GM12878 (cell line): ENCODE measurements at regions not wholly inside any gene's neighbourhood (a gene's known extent, or its start where the extent isn't known, plus 50 kb on each side); places are given as distances from the start of the nearest gene placed in this dataset.

Source experiments
- ATAC-seq: fragments of 200-7000 bp; cut with Tn5 transposase; 3 replicates; pipeline ENCODE4 v1.9.1; 2020; ENCODE audit warnings: mild to moderate bottlenecking, moderate library complexity
- BruUV-seq: library from RNA; stranded (reverse); fragments of 400-500 nt; replicated peaks from 2 replicates; lab custom pipeline; 2021; lab: Mats Ljungman, UMichigan
- CTCF ChIA-PET: fragments of 300-600 bp; sonication (Branson Sonifier 250); formaldehyde crosslinking; extraction: SDS; loops from one replicate; lab custom pipeline; 2021; ENCODE audit warnings: inconsistent platforms; lab: Yijun Ruan, JAX
- POLR2A ChIA-PET: fragments of 350-600 bp; formaldehyde crosslinking; extraction: SDS; loops from one replicate; lab custom pipeline; 2021; ENCODE audit warnings: inconsistent platforms; lab: Charles Lee
- RAD21 ChIA-PET: fragments of 300-600 bp; sonication (Branson Sonifier 250); formaldehyde crosslinking; loops from one replicate; lab custom pipeline; 2023; ENCODE audit warnings: antibody characterized with exemption; ENCODE audit not compliant: unreplicated experiment; lab: Charles Lee
- SMC1A ChIA-PET: fragments of 300-600 bp; sonication (Branson Sonifier 250); formaldehyde crosslinking; loops from one replicate; lab custom pipeline; 2023; ENCODE audit not compliant: unreplicated experiment, uncharacterized antibody; lab: Charles Lee
- DNase-seq: peaks from one replicate; pipeline ENCODE4 v3.0.0-alpha.2; 2011; ENCODE audit warnings: low read depth, low spot score
- FAIRE-seq: peaks from 3 replicates; lab custom pipeline; 2011; peaks lifted over from hg19 to GRCh38; lab: Jason Lieb, UNC
- H2AFZ ChIP-seq: 2 replicates; pipeline ENCODE4 v1.6.0; 2011; ENCODE audit warnings: low read depth, low read length, control low read depth; ENCODE audit not compliant: control insufficient read depth
- H3K27ac ChIP-seq: 2 replicates; pipeline ENCODE4 v1.5.1; 2011; ENCODE audit warnings: control low read depth; ENCODE audit not compliant: control insufficient read depth, insufficient read depth
- H3K27me3 ChIP-seq, 2 experiments: replicated peaks in 1 of 2; 2 replicates each; pipeline versions ENCODE4 v1.6.0 to v1.6.1; 2011; ENCODE audit warnings: low read length in 1 of 2; ENCODE audit not compliant: control insufficient read depth in 2 of 2, insufficient read depth in 2 of 2
- H3K36me3 ChIP-seq, 2 experiments: 2 replicates each; pipeline ENCODE4 v1.5.1; 2011; ENCODE audit warnings: low read length in 1 of 2; ENCODE audit not compliant: control insufficient read depth in 2 of 2, insufficient read depth in 2 of 2
- H3K4me1 ChIP-seq: 2 replicates; pipeline ENCODE4 v1.6.1; 2011; ENCODE audit warnings: mild to moderate bottlenecking, low read length, moderate library complexity, mixed read lengths; ENCODE audit not compliant: control insufficient read depth, insufficient read depth
- H3K4me2 ChIP-seq: 2 replicates; pipeline ENCODE4 v1.6.0; 2011; ENCODE audit warnings: control low read depth; ENCODE audit not compliant: control insufficient read depth, insufficient read depth
- H3K4me3 ChIP-seq: fragments of 200-600 bp; sonication (generic); 2 replicates; pipeline ENCODE4 v1.5.1; 2016
- H3K79me2 ChIP-seq: 2 replicates; pipeline ENCODE4 v1.6.0; 2011; ENCODE audit warnings: low read length; ENCODE audit not compliant: control insufficient read depth, insufficient read depth
- H3K9ac ChIP-seq: 2 replicates; pipeline ENCODE4 v1.8.0; 2011; ENCODE audit warnings: low read length, control low read depth, mixed read lengths; ENCODE audit not compliant: control insufficient read depth, insufficient read depth
- H3K9me3 ChIP-seq: replicated peaks from 3 replicates; pipeline ENCODE4 v1.5.1; 2011; ENCODE audit warnings: mild to moderate bottlenecking, low read length; ENCODE audit not compliant: control insufficient read depth, insufficient read depth
- H4K20me1 ChIP-seq: 2 replicates; pipeline ENCODE4 v1.6.0; 2011; ENCODE audit not compliant: control insufficient read depth, insufficient read depth
- IRF3 ChIP-seq: fragments of 450-650 bp; IDR thresholded peaks from 2 replicates; pipeline ENCODE4 v1.6.1; 2014; ENCODE audit warnings: mild to moderate bottlenecking
- LARP7 ChIP-seq: fragments of 450-650 bp; IDR thresholded peaks from 2 replicates; pipeline ENCODE4 v1.6.1; 2017; ENCODE audit warnings: mild to moderate bottlenecking
- NRF1 ChIP-seq: conservative IDR thresholded peaks from 2 replicates; pipeline ENCODE4 v1.6.1; 2011; ENCODE audit warnings: mild to moderate bottlenecking, low read depth, low read length, improper control_type of control experiment
- PRDM15 ChIP-seq: fragments of 450-650 bp; formaldehyde crosslinking; IDR thresholded peaks from 2 replicates; pipeline ENCODE4 v1.4.0; 2020; ENCODE audit warnings: mild to moderate bottlenecking, moderate library complexity
- RB1 ChIP-seq: fragments of 450-650 bp; formaldehyde crosslinking; IDR thresholded peaks from 2 replicates; pipeline ENCODE4 v1.6.1; 2017; ENCODE audit warnings: mild to moderate bottlenecking, borderline replicate concordance
- RELB ChIP-seq: fragments of 450-650 bp; IDR thresholded peaks from 2 replicates; pipeline ENCODE4 v1.6.1; 2017; ENCODE audit warnings: low read depth, mild to moderate bottlenecking, moderate library complexity
- RFX5 ChIP-seq: IDR thresholded peaks from 2 replicates; pipeline ENCODE4 v1.6.1; 2011; ENCODE audit warnings: low read depth, low read length, improper control_type of control experiment
- ZNF274 ChIP-seq: IDR thresholded peaks from one replicate; pipeline ENCODE4 v1.8.0; 2011; ENCODE audit not compliant: insufficient read length, insufficient read depth
- ZZZ3 ChIP-seq: IDR thresholded peaks from 2 replicates; pipeline ENCODE4 v1.6.1; 2011; ENCODE audit warnings: low read depth; ENCODE audit not compliant: control insufficient read depth, insufficient read length
- WGBS: methylation state at CpG from one replicate; pipeline ENCODE4 v1.1.6; 2016; ENCODE audit warnings: low lambda C conversion rate; ENCODE audit not compliant: insufficient replicate concordance, insufficient coverage; ENCODE audit errors: missing lambda C conversion rate; 5-methylcytosine and 5-hydroxymethylcytosine counted together
- in situ Hi-C: fragments of 300-500 bp; cut with MboI; formaldehyde crosslinking; loops from 9 replicates; pipeline ENCODE4 v1.14.3; 2018; ENCODE audit warnings: mixed read lengths
- intact Hi-C: fragments of 100-400 bp; cut with micrococcal nuclease; formaldehyde crosslinking; loops from one replicate; pipeline ENCODE4 v1.14.2; 2022; ENCODE audit not compliant: unreplicated experiment
- TF ChIP-seq, protein P1 (sequence below): fragments of 450-650 bp; IDR thresholded peaks from 2 replicates; pipeline ENCODE4 v1.6.1; 2018; ENCODE audit warnings: mild to moderate bottlenecking, low read depth, moderate library complexity; ENCODE audit not compliant: partially characterized antibody

DNA sequence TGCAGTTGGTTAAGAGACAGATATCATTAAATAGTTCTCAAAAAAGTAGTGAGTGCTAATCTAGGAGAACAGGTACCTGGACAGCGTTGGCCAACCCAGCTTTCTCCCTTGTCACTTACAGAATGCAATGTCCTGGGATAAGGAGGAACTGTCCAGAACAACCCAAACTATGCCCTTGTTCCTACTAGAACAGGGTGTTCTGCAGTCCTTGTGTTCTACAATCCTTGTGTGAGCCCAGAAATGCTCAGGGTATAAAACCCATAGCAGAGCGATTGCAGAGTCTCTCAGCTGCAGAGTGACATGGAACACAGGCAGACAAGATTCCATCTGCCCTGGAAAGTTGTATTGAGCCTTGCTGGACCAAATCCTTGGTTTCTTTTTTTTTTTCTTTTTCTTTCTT, 83.5 kb upstream of the VANGL1 start:
- no peaks in the 10 kb centered on the region for H3K36me3 ChIP-seq
- ChIA-PET RAD21 (no interaction called here), POLR2A (no interaction called here), CTCF (no interaction called here), SMC1A (no interaction called here)
- intact Hi-C loops (no loop called here), in situ Hi-C loops (no loop called here)
- no peaks in the 10 kb centered on the region for H4K20me1 ChIP-seq
- no peak for FAIRE-seq
- no peak overlapping the region for H3K27ac ChIP-seq
- no peak overlapping the region for H2AFZ ChIP-seq
- no peak overlapping the region for H3K4me3 ChIP-seq
- no peaks in the 10 kb centered on the region for H3K79me2 ChIP-seq
- ATAC-seq = no peak
- H3K4me2 ChIP-seq = no peak overlapping the region
- no peak overlapping the region for H3K9ac ChIP-seq
- 0% methylated on average over 2 of the region's 2 CpGs for WGBS
- H3K4me1 ChIP-seq = no peaks in the 10 kb centered on the region
- H3K9me3 ChIP-seq = no peaks in the 10 kb centered on the region
- H3K27me3 ChIP-seq = no peaks in the 10 kb centered on the region
- no peak for DNase-seq
- no TSS peak for BruUV-seq
- no peak for TF ChIP-seq RFX5
- TF ChIP-seq RELB = no peak
- no peak for TF ChIP-seq PRDM15 (CRISPR knock-in tag)
- no peak for TF ChIP-seq RB1
- TF ChIP-seq, protein P1, sequence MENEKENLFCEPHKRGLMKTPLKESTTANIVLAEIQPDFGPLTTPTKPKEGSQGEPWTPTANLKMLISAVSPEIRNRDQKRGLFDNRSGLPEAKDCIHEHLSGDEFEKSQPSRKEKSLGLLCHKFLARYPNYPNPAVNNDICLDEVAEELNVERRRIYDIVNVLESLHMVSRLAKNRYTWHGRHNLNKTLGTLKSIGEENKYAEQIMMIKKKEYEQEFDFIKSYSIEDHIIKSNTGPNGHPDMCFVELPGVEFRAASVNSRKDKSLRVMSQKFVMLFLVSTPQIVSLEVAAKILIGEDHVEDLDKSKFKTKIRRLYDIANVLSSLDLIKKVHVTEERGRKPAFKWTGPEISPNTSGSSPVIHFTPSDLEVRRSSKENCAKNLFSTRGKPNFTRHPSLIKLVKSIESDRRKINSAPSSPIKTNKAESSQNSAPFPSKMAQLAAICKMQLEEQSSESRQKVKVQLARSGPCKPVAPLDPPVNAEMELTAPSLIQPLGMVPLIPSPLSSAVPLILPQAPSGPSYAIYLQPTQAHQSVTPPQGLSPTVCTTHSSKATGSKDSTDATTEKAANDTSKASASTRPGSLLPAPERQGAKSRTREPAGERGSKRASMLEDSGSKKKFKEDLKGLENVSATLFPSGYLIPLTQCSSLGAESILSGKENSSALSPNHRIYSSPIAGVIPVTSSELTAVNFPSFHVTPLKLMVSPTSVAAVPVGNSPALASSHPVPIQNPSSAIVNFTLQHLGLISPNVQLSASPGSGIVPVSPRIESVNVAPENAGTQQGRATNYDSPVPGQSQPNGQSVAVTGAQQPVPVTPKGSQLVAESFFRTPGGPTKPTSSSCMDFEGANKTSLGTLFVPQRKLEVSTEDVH = no peak
- TF ChIP-seq ZZZ3 = no peak
- no peak for TF ChIP-seq LARP7
- no peak for TF ChIP-seq NRF1
- no peak for TF ChIP-seq IRF3
- TF ChIP-seq ZNF274 = no peak
